Ovary (tissue), 7 donors: ENCODE measurements at regions not wholly inside any gene's neighbourhood (a gene's known extent, or its start where the extent isn't known, plus 50 kb on each side); places are given as distances from the start of the nearest gene placed in this dataset.
A peak's percentile ranks its signal among the peaks of the same experiment; 100 is the strongest.

Experiments used
- DNase-seq, 5 donors: peaks; one replicate each; pipeline ENCODE4 v3.0.0-alpha.2; 2019 to 2020
- H3K27ac ChIP-seq, 2 donors: fragments of 200-600 bp; one replicate each; pipeline versions ENCODE4 v1.5.1 to v1.8.0; 2019 to 2022
- H3K27me3 ChIP-seq: fragments of 200-600 bp; one replicate; pipeline ENCODE4 v1.8.0; 2022
- H3K36me3 ChIP-seq: fragments of 200-600 bp; sonication (generic); one replicate; pipeline ENCODE4 v1.5.1; 2019
- H3K4me1 ChIP-seq: one replicate; pipeline ENCODE4 v1.8.1; 2013; ENCODE audit warnings: mild to moderate bottlenecking, moderate library complexity; ENCODE audit not compliant: insufficient read depth
- H3K4me3 ChIP-seq: fragments of 200-600 bp; sonication (generic); one replicate; pipeline ENCODE4 v1.5.1; 2017
- H3K9me3 ChIP-seq, 2 donors: fragments of 200-600 bp in 1 of 2; sonication (generic) in 1 of 2; one replicate each; pipeline versions ENCODE4 v1.5.1 to v1.8.1; 2013 to 2019; ENCODE audit warnings: mild to moderate bottlenecking in 1 of 2, moderate library complexity in 1 of 2
- EP300 ChIP-seq: sonication (generic); formaldehyde crosslinking; IDR thresholded peaks from one replicate; pipeline ENCODE4 v1.6.1; 2017; ENCODE audit warnings: antibody characterized with exemption
- POLR2A ChIP-seq: fragments of 450-650 bp; IDR thresholded peaks from one replicate; pipeline ENCODE4 v1.6.1; 2017; ENCODE audit warnings: antibody characterized with exemption, mild to moderate bottlenecking, moderate library complexity
- WGBS, 3 donors: extraction: QIAGEN DNeasy Blood & Tissue Kit in 1 of 3; methylation state at CpG; one replicate each; pipeline versions ENCODE4 v1.1.5 to v1.1.7; 2013 to 2017; 5-methylcytosine and 5-hydroxymethylcytosine counted together
- intact Hi-C, 4 donors: fragments of 100-400 bp; cut with DNase I; formaldehyde crosslinking; loops; one replicate each; pipeline versions ENCODE4 v1.11.0 to v1.15.1; 2022 to 2023
- TF ChIP-seq, protein P1 (sequence below), 3 donors: fragments of 450-650 bp in 2 of 3; fragments of 200-600 bp in 1 of 3; IDR thresholded peaks; one replicate each; pipeline versions ENCODE4 v1.5.1 to v1.8.0; 2016 to 2022; ENCODE audit warnings: antibody characterized with exemption in 3 of 3, mild to moderate bottlenecking in 1 of 3
- donor health status: DM: no; HTN: no; CAD: no; lungs with moderate emphysema.
- donor health status: DM: no; HTN: no; CAD: no.
- donor health status: Bipolar disorder and iron deficiency.
- donor health status: DM: no; HTN: no; CAD: no.
- donor health status: DM: yes; HTN: yes; CAD: no.

DNA sequence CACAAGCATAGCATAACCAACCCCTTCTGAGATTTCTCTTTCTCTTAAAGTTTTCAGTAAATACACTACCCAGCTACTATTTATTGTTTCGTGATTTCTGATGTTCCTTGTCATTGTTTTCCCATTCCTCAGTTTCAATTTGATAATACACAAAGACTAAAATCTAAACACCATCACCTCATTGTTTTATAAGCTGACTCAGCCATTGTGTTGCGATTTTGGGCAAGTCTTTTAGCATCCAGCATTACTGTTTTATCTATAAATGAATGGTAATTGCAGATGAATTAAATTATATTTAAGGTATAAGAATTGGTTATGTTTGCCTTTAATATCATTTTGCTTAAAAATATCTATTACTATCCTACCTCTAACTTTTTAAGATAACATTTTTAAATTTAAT lies 1308.5 kb downstream of the PLA2G4A start:
- no peaks in the 10 kb centered on the region for H3K9me3 ChIP-seq

DNA sequence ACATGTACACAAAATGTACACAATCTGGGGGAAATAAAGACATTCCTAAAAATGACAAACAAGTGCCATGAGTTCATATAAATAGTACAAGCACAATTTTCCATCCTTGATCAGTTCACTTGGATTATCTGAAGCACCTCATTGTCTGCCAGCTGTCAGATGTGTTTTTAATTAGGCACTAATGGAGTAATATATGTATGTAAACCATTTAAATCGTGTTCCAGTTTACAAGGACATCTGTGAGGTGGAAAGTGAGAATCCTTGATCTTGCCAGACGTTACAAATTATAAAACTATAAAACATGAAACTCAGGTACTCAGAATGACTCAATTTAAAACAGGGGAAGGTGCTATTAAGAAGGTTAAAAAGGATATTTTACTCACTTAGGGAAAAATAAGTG lies 1312.2 kb downstream of the PLA2G4A start:
- no peak for DNase-seq

More for the DNA sequence above, 1308.5 kb downstream of the PLA2G4A start:
- no peak overlapping the region for H3K4me3 ChIP-seq
- no peaks in the 10 kb centered on the region for H3K4me1 ChIP-seq
- no peak overlapping the region for H3K27ac ChIP-seq
- intact Hi-C loops, result no loop called here
- 20 to 53% (median 22%) methylated on average over 2 of the region's 2 CpGs for WGBS, 3 donors
- no peaks in the 10 kb centered on the region for H3K36me3 ChIP-seq
- TF ChIP-seq POLR2A, result no peak
- no peak for DNase-seq
- H3K27me3 ChIP-seq, result no peaks in the 10 kb centered on the region

DNA sequence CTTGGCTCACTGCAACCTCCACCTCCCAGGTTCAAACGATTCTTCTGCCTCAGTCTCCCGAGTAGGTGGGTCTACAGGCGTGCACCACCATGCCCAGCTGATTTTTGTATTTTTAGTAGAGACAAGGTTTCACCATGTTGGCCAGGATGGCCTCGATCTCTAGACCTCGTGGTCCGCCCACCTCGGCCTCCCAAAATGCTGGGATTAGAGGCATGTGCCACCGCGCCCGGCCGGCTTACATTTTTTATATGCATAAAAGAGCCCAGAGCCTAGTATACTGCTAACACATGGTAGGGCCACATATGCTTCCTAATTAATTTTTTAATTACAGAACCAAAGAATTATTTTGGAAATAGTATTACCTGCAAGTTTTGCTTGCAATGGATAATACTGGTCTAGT lies 1325.4 kb downstream of the PLA2G4A start:
- DNase-seq, result peak in 1 of 5 donors; percentile 4
- TF ChIP-seq POLR2A, result no peak
- no peak for TF ChIP-seq EP300
- TF ChIP-seq, protein P1, sequence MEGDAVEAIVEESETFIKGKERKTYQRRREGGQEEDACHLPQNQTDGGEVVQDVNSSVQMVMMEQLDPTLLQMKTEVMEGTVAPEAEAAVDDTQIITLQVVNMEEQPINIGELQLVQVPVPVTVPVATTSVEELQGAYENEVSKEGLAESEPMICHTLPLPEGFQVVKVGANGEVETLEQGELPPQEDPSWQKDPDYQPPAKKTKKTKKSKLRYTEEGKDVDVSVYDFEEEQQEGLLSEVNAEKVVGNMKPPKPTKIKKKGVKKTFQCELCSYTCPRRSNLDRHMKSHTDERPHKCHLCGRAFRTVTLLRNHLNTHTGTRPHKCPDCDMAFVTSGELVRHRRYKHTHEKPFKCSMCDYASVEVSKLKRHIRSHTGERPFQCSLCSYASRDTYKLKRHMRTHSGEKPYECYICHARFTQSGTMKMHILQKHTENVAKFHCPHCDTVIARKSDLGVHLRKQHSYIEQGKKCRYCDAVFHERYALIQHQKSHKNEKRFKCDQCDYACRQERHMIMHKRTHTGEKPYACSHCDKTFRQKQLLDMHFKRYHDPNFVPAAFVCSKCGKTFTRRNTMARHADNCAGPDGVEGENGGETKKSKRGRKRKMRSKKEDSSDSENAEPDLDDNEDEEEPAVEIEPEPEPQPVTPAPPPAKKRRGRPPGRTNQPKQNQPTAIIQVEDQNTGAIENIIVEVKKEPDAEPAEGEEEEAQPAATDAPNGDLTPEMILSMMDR (IDR thresholded peaks at IDR 0.05), result no peak
- no peaks in the 10 kb centered on the region for H3K36me3 ChIP-seq
- H3K9me3 ChIP-seq, result no peaks in the 10 kb centered on the region
- H3K27me3 ChIP-seq, result no peaks in the 10 kb centered on the region
- no peak overlapping the region for H3K4me3 ChIP-seq
- no peaks in the 10 kb centered on the region for H3K4me1 ChIP-seq
- 95% methylated on average over 11 of the region's 11 CpGs for WGBS, 3 donors
- H3K27ac ChIP-seq, result no peak overlapping the region
- intact Hi-C loops, result no loop called here

More for the DNA sequence above, 1312.2 kb downstream of the PLA2G4A start:
- Histone ChIP-seq H3K4me3 (no peak overlapping the region), H3K36me3 (no peaks in the 10 kb centered on the region), H3K4me1 (no peaks in the 10 kb centered on the region), H3K27ac (no peak overlapping the region), H3K27me3 (no peaks in the 10 kb centered on the region), H3K9me3 (no peaks in the 10 kb centered on the region)
- no peak for TF ChIP-seq POLR2A
- no peak for TF ChIP-seq EP300
- TF ChIP-seq, protein P1 (IDR thresholded peaks at IDR 0.05), result no peak
- intact Hi-C loops, result no loop called here
- WGBS, 3 donors, result 28 to 35% (median 29%) methylated on average over 2 of the region's 2 CpGs

DNA sequence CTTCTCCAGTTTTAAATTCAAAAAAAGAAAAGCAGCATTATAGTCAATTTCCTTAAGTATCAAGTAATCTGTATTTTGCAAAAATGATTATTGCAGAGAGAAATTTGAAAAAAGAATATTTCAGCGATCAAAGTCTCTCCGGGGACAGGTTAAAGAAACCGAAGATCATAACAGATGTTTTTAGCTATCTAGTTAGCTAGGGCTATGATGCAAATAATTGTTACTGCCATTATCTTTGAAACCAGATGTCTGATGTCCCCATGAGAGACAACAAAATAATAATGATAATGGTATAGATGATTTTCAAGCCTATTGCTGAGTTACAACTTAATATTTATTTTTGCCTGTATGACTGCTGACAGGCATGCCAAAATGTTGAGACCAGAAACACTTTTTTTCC lies 1326.0 kb downstream of the PLA2G4A start:
- TF ChIP-seq POLR2A, result no peak
- TF ChIP-seq, protein P1 (IDR thresholded peaks at IDR 0.05), result no peak
- TF ChIP-seq EP300, result no peak
- Histone ChIP-seq H3K4me1 (no peaks in the 10 kb centered on the region), H3K27ac (no peak overlapping the region), H3K4me3 (no peak overlapping the region), H3K36me3 (no peaks in the 10 kb centered on the region), H3K9me3 (no peaks in the 10 kb centered on the region), H3K27me3 (no peaks in the 10 kb centered on the region)
- intact Hi-C loops, result no loop called here
- no peak for DNase-seq
- 59 to 74% (median 72%) methylated on average over 3 of the region's 3 CpGs for WGBS, 3 donors

DNA sequence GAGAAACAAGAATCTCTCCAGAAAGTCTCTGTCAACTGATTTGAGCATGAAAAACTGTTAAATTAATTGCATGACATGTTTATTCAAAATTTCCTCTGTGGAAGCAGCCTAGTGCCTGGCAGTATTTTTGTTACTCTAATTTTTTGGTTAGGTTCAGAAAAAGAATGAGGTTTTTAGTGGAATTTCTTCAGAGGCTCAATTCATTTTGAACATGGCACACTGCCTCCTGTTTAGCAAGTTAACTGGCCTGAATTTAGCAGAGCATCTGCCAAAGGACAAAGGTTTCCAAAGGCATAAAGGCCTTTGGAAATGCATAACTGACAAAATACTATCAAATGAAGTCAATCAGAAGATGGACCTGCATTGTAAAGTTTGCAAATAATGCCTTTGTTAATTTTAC lies 1326.5 kb downstream of the PLA2G4A start:
- Histone ChIP-seq H3K9me3 (no peaks in the 10 kb centered on the region), H3K36me3 (no peaks in the 10 kb centered on the region), H3K4me3 (no peak overlapping the region), H3K4me1 (no peaks in the 10 kb centered on the region), H3K27me3 (no peaks in the 10 kb centered on the region), H3K27ac (no peak overlapping the region)
- TF ChIP-seq EP300 (no peak), POLR2A (no peak)
- TF ChIP-seq, protein P1 (IDR thresholded peaks at IDR 0.05), result no peak
- DNase-seq, result no peak
- intact Hi-C loops, result no loop called here
